ENCODE measurements at regions not wholly inside any gene's neighbourhood (a gene's known extent, or its start where the extent isn't known, plus 50 kb on each side); places are given as distances from the start of the nearest gene placed in this dataset.

- no peak for DNase-seq
Observed at GRCh38 chr2:8462899-8463648, 218.8 kb upstream of the ID2 start.

DNA sequence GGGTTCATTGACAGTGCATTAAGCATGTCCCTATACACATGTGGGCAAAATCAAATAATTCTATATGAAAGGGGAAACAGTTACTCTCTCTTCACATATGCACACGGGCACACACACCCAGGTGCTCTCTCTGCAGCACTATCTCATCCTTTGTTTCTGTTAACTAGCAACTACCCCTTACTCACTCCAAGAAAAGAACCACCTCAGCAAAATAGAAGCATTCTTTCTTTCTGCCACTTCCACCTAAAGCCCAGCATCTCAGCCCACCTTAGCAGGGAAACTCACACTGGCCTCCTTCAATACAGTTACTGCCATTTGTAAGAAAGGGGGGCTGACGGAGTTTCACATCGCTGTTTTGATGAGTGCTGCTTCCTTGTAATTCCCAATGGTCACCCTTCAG lies 216.3 kb upstream of the ID2 start:
- DNase-seq = no peak

DNA sequence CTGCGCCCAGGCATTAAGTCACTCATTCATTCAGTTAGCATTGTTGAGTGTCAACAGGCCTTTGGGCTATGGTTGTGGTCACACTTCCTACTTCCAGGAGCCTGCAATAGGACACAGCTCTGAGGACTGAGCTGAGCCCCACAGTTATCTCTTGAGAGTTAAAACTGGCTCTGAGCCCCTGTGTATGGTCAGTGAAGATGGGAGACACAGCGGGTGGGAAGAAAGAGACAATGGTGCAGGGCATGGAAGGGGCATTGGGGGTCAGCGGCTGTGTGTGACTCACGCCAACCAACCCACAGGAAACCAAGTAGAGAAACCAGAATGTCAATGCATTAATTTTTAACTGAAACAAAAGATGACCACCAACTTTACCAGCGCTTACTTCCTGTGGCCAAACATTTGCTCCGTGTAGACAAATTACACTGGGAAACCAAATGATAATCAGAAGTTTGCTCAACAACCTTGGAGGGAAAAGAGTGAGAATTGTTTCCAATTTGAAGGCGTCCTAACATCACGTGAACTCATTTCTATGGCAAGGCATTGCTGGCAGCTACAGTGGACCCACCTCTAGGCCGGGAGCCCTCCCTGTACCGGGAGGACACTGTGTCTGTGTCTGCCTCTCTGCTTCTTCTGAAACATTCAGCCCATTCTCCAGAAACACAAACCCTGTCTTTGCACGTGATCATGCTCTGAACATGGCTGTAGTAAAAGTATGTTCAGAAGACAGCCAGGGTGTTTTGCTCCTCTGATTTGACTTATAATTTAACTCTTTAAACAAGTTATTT lies 212.0 kb upstream of the ID2 start:
- DNase-seq = peak in 2 of 4 experiments; percentile 17 to 23

GRCh38 chr2:8472545-8473323 lies 209.1 kb upstream of the ID2 start:
- peak; percentile 52 to 69 (median 63) for DNase-seq

DNA sequence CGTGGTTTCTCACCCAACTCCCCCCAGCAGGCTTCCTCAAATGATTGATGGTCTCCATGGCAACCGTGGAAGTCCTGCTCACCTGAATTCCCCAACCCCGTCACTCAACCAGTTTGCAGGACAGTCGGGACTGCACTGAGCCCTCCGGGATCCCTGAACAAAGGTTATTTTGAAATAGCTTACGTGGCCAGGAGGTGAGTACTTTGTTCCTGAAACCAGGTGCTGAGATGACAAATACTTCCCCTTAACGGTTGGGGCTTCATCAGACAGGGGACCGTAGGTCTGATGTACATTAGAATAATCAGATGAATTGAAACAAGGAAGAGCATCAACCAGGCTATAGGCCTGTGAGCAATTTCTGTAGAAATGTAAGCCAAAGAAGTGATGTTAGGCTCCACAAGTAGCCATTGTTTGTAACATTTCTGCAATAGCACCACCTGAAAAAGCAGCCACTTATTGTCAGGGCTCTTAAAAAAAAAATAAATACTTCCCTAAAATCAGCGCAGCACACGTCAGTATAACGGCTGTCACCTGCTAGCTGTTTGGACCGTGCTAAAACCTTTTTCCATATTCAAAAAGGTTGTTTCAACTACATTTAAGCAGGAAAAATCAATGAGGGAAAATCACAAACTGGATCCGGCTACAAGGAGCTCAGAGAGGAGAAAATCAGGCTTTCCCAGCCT lies 206.4 kb upstream of the ID2 start:
- DNase-seq = no peak

DNA sequence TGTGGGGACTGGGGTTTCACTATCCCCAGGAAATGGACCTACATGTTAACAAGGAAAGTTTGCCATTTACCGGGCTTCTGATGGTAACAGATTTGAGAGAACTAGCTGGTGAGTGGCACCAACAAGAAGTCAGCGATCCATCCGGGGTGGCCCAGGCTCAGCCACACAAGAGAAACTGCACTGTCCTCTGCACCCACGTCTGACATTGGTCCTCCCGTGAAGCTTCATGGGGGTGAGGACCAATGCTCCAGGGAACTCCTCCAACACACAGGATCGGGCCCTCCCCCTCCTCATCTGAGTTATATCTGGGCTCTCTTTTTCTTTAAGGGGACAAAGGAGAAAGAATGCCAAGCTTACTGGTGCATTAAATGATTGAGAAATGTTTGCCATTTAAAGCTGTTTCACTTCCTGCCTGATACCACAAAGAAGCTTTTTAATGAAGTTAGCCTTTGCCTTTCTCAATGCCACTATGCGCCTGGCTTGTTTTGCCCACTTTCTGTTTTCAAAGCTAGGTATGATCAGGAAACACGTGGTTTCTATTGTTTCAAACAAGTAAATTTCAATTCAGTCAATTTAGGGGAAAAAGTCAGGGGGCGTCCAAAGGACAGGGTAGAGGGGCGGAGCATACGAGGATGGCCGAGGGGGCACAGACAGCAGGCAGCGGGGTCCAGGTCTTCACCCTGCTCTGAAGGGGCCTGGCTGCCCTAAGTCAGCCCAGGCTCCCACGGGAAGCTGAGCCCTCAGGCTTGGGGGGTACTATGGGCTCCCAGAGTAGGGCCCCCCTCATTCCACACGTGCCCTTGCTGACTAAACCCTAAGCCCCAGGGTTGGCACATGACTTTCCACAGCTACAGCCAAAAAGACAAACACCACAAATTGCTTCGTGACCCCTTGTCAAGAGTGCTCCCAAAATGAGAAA lies 204.0 kb upstream of the ID2 start:
- DNase-seq = peak; percentile 53 to 82 (median 69)

DNA sequence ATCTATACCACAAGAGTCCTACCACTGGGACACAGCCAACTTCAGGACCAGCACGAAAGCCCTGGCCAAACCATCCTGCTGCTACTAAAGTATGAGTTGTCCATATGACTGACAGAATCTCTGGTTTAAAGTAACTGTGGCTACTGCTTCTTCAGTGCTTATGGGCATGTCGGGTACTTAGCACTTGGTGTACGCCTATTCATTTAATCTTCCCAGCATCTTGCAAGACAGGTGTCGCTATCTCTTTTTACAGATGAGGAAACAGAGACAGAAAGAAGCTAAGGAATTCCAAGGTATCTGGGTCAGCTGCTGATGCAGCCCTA lies 203.4 kb upstream of the ID2 start:
- no peak for DNase-seq

GRCh38 chr2:8479298-8479697 lies 202.6 kb upstream of the ID2 start:
- no peak for DNase-seq

GRCh38 chr2:8480915-8481314 lies 200.9 kb upstream of the ID2 start:
- DNase-seq = peak; percentile 14 to 66 (median 55)

DNA sequence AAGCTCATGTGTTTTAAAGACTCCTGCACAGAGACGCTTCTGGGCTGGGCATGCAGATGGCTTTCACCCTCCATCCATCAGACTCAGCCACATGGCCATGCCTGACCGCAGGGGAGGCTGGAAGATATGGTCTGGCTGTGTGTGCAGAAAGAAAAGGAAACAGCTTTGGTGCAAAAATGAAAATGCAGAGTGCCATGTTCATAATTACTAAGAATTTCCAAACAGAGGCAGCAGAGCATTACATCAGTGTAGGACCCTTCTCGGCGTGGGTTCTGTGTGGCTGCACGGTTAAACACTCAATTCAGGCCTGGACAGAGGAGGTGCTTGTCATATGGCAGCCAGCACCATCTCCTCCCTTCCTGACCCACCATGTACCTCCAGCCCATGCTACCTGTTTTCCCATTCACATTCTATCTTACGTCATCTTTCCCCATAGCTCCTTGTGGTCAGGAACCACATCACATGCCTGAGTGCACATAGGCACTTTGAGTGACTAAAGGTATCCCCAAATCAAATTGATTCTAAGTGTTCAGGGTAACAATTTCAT lies 200.3 kb upstream of the ID2 start:
- no peak for DNase-seq

GRCh38 chr2:8482432-8482831 lies 199.4 kb upstream of the ID2 start:
- no peak for DNase-seq

DNA sequence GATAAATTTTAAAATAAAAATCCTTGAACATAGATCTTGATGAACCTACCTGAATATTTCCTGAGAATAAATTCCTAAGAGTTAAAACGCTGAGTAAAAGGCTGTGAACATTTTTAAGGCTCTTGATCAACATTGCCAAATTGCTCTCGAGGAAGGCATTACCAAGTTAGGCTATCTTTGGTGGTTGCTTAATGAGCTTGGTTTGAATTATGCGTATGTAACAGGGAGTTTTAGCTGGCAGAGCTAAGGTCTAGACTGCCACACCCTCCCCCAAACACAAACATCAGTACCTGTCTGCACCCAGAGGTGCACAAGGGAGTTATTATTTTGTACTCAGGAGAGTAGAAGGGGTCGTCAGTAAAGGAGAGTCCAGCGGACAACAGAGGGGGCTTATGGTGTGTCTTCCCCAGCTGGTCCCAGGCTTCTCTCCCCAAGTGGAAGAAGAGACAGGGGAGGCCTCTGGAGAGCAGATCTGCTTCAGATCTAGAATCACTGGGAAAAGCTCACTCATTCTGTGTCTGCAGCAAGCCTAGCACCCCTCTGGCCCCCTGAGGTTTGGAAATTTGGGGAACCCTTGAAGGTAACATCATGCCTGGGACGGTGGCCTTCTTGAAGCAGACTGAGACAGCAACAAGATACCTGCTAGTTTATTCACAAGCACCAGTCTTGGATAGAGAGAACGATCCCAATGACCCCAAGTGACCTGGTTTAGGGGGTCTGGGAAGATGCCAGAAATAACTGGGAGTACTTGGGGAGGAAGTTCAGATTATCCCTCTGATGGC lies 197.2 kb upstream of the ID2 start:
- no peak for DNase-seq

GRCh38 chr2:8485736-8486135 lies 196.1 kb upstream of the ID2 start:
- DNase-seq = no peak

DNA sequence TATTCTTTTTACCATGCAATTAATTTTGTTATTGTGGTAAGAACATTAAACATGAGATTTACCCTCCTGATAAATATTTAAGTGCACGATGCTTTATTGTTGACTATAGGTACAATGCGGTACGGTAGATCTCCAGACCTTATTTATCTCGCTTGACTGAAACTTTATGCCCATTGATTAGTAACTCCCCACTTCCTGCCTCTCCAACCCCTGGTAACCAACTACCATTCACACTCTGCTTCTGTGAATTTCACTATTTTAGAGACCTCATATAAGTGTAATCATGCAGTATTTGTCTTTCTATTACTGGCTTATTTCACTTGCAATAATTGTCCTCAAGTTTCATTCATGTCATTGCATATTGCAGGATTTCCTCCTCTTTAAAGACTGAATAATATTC lies 195.7 kb upstream of the ID2 start:
- DNase-seq = no peak

DNA sequence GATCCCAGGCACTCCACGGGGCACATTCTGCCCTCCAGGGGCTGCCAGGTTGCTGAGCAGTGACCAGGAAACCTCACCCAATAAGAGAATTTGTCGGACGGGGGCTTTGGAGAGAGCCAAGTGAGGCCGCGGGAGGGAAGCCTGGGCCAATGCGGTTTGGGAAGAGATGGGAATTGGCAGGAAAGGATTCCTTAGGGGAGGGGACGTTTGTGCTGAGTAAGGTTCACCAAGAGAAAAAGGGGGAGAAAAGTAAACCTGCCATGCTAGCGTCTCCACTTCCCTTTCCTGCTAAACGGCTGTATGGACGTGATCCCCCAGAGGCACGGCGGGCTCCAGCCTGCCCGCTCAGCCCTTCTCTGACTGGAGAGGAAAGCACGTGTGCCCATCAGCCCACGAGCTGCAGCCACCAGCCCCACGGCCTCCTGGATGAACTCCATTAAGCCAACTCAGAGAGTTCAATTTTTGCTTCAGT lies 194.4 kb upstream of the ID2 start:
- peak; percentile 54 to 75 (median 68) for DNase-seq

GRCh38 chr2:8488001-8488738 lies 193.7 kb upstream of the ID2 start:
- DNase-seq = peak; percentile 27 to 61 (median 57)

DNA sequence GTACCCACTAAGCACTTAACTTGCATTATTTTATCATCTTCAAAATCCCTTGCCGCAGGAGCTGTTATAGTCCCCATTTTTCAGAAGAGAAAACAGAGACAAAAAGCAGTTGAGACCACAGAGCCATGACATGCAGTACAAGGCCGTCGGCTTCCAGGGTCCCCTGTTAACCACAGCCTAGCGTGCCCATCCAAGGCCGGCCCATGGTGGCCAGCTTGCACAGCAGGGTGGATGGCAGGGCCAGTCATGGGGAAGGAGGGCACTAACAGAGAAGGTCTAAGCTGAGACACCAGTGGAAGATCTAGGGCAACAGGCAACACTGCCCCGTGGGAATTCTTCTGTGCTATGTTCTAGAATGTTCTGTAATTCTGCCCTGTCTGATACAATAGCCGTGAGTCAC lies 192.6 kb upstream of the ID2 start:
- DNase-seq = no peak

DNA sequence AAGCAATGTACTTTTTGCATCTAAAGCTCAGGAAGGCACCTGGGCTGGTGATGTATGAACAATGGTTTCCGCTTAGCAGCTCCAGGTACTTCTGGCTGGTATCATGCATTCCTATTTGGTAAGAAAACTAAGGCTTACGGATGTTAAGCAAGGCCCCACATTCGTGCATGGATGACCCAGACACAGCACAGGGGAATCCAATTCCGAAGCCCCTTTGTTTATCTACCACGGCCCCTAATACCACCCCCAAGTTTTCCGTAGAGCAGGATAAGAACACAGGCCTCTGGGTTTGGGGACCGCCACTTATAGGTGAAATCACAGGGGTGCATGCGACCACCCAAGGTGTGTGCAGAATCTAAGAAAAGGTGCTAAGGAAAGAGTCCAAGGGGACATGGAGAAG lies 192.1 kb upstream of the ID2 start:
- no peak for DNase-seq

GRCh38 chr2:8490166-8490721 lies 191.6 kb upstream of the ID2 start:
- no peak for DNase-seq

Data from suppressor macrophage (primary cell).